GM19328 (cell line): ENCODE measurements at regions not wholly inside any gene's neighbourhood (a gene's known extent, or its start where the extent isn't known, plus 50 kb on each side); places are given as distances from the start of the nearest gene placed in this dataset.
"Not testable (repeated sequence)": the region's sequence is repeated elsewhere in the genome, so short reads cannot be mapped to it uniquely, and the experiment has no call there.

Experiments
- ATAC-seq: cut with Tn5 transposase; IDR thresholded peaks from one replicate; pipeline ENCODE4 v1.9.1; 2021; ENCODE audit warnings: mild to moderate bottlenecking, moderate library complexity; ENCODE audit not compliant: unreplicated experiment

DNA sequence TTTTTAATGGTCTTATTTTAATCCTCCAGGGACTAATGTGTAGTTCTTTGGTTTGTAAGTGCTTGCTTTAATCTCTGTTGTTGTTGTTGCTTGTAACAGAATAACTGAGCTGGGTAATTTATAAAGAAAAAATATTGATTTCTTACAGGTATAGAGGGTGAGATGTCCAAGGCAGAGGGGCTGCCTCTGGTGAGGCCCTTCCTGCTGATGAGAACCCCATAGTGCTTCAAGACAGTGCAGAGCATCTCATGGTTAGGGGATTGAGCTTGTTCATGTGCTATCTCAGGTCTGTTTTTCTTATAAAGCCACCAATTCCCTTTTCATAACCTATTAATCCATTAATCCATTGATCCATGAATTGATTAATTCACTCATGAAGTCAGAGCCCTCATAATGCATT lies 516.3 kb upstream of the KCND2 start:
- no peak for ATAC-seq

DNA sequence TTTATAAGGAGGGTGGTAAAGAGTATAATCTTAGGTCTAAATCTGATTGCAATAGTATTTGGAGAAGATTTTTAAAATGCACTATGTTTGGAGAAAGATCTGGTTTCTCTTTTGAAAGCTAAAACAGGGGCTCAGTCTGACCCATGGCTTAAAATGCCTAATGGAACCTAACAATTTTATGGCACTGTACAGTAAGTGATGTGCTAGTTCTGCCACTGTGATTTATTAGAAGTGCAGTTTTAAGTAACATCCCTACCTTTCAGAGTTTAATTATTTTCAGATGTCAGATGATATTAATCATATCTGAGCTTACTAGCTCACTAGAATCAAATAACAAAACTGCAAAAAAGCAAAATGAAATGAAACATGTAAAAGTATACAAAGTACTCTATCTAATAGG lies 514.7 kb upstream of the KCND2 start:
- no peak for ATAC-seq

GRCh38 chr7:119761776-119762175 lies 511.2 kb upstream of the KCND2 start:
- no peak for ATAC-seq

DNA sequence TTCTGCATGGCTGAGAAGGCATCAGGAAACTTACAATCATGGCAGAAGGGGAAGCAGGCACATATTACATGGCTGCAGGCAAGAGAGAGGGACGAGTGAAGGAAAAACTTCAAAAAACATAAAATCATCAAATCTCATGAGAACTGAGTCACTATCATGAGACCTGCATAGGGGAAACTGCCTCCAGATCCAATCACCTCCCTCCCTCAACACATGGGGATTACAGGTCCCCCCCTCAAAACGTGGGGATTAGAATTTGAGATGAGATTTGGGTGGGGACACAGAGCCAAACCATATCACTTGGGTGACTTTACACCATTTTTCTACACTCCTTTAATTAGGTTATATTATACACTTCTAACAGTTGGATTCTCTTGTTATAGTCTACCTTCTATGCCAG lies 490.7 kb upstream of the KCND2 start:
- no peak for ATAC-seq

GRCh38 chr7:119783799-119784198 lies 489.2 kb upstream of the KCND2 start:
- ATAC-seq = no peak

DNA sequence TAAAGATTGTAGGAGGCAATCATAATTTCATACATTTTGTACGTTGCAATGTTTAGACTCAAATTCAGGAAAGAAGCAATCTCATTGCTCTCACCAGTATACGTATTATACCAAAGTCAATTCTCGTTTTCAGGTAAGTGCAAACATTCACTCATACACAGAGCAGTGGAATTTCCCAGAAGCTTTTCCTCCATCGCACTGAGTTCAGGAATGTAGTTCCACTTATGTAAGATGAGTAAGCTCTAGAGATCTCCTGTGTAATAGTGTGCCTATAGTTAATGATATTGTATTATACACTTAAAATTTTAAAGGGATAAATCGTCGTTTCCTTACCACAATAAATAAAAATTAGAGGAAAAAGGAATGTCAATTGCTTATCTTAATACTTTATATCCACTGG lies 470.8 kb upstream of the KCND2 start:
- no peak for ATAC-seq

- ATAC-seq = no peak
Observed at GRCh38 chr7:119825091-119825655, 447.8 kb upstream of the KCND2 start.

DNA sequence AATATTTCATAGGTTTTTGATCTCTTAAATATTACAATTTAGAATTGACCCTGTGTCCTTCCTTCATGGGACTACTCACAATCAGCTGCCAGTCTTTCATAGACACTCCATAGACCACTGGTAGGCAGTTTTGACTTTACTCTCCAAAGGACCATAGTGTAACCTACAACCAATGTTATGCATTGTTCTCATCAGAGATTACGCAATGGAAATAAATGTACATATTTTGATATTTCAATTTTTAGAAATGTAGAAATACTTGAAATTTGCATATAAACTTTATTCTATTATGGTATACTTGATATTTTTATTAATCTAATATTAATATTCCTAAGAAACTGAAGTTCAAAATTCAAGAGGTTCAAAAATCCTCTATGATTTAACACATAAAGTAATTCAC lies 446.4 kb upstream of the KCND2 start:
- no peak for ATAC-seq

DNA sequence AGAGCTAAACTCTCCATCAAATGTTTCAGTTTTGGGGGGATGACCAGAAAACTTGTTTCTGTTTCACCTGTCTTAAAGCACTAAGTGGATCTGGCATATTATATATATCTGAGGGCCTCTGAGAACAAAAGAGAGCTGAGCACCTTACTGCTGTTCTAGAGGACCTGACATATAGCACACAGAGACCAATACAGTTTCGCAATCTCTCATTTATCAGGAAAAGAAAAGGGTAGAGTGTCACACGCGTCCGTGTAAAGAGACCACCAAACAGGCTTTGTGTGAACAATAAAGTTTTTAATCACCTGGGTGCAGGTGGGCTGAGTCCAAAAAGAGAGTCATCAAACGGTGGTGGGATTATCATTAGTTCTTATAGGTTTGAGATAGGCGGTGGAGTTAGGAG lies 434.5 kb upstream of the KCND2 start:
- no peak for ATAC-seq

GRCh38 chr7:119842337-119842736 lies 430.6 kb upstream of the KCND2 start:
- ATAC-seq = no peak

DNA sequence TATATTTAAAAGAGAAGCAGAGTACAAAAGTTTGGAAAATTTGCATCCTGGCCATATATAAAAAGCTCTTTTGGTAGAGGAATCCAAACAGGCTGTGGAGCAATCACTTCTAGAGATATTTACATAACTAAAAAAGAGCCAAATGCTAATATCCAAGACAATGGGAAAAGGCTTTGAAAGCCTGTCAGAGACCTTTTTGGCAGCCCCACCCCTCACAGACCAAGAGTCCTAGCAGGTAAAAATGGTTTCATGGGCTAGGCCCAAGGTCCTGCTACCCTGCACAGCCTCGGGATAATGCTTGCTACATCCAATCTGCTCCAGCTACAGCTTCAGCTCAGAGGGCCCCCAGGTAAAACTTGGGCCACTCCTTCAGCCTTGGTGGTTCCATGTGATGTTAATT lies 430.2 kb upstream of the KCND2 start:
- ATAC-seq = no peak

GRCh38 chr7:119861385-119861784 lies 411.6 kb upstream of the KCND2 start:
- no peak for ATAC-seq

DNA sequence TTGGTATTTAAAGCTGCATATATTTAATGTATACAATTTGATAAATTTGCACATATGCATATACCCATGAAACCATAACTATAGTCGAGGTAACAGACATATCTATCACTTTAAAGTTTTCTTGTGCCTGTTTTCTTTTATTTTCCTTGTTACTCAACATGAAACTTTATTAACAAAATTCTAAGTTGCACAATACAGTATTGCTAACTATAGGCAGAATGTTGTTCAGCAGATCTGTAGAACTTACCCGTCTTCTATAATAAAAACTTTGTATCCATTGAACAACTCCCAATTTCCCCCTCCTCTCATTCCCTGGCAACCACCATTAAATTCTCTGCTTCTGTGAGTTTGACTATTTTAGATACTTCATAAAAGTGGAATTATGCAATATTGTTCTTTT lies 404.6 kb upstream of the KCND2 start:
- no peak for ATAC-seq

- no peak for ATAC-seq
Observed at GRCh38 chr7:119879835-119880234, 393.1 kb upstream of the KCND2 start.

DNA sequence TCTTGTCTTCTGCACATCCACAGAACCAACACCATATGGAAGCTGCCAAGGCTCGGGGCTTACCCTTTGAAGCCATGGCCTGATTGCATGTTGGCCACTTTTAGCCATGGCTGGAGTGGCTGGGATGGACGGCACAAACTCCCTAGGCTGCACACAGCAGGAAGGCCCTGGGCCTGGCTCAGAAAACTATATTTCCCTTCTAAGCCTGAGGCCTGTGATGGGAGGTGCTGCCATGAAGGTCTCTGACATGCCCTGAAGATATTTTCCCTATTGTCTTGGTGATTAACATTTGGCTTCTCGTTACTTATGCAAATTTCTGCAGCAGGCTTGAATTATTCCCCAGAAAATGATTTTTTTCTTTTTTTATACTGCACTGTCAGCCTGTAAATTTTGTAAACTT lies 387.0 kb upstream of the KCND2 start:
- ATAC-seq = no peak

DNA sequence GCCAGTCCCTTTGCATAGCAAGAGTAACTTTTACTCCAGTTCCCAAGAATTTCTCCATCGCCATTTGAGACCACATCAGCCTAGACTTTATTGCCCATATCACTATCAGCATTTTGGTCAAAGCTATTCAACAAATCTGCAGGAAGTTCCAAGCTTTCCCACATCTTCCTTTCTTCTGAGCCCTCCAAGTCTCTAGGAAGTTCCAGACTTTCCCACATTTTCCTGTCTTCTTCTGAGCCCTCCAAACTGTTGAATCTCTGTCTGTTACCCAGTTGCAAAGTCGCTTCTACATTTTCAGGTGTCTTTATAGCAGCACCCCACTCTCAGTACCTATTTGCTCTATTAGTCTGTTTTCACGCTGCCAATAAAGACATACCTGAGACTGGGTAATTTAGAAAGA lies 386.4 kb upstream of the KCND2 start:
- ATAC-seq = not testable (repeated sequence)

GRCh38 chr7:119888251-119888650 lies 384.7 kb upstream of the KCND2 start:
- ATAC-seq = no peak

- ATAC-seq = no peak
Observed at GRCh38 chr7:119890631-119891030, 382.3 kb upstream of the KCND2 start.

DNA sequence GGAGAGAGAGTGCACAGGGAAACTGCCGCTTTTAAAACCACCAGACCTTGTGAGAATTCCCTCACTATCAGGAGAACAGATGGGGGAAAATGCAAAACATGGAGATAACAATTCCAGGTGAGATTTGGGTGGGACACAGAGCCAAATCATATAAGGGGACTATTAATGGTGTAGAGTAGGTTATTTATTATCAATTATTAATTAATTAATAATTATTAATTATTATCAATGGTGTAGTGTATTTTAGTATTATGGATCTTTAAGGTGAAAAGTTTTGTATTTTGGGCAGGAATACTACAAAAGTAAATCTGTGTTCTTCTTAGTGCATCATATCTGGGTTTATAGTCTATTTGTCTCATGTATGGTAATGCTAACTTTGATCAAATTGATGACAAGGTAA lies 377.7 kb upstream of the KCND2 start:
- no peak for ATAC-seq

- no peak for ATAC-seq
Observed at GRCh38 chr7:119896386-119896785, 376.6 kb upstream of the KCND2 start.

DNA sequence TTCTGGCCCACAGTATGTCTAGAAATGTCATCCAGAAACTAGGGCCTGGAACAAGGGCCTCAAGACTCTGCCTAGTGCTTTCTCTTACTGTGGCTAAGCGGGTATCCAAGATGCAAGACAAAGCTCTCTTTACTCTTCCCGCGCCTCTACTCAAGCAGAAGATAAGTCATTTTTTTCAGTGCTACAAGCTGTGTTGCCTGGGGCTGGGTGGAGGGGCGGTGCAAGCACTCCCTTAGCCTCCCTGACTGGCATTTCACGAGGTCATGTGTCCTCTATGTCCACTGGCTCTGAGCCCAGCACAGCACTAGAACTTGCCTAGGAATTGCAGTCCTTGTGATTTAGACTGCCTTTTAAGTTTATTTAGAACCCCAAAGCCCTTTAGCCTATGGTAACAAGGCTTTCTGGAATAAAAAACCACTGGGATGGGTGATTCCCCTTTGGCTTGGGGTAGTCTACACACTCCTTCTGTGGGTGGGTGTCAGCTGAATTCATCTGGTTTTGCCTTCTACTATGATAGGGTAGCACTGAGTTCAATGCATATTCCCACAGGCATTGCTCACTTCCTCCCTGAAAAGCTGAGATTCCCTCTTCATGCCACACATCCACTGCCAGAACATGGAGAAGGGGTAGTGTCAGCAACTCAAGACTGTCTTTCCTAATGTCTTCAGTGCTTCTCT lies 371.8 kb upstream of the KCND2 start:
- no peak for ATAC-seq

DNA sequence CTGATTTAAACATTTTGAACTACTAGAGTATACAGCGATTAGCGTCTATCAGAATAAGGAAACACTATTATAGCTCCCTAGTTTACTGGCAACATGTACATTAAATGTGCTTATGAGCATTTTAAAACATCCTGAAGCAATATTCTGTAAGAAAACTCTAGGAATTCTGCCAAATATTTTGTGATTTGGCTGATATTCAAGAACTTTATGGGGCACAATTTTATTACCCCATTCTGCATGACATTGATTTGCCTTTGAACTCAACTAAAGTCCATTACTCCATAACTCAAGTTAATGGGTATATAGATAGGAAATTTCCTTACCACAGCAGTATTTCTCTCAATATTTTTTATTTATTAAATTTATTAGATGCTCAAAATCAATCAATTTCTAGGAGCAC lies 369.9 kb upstream of the KCND2 start:
- no peak for ATAC-seq

- no peak for ATAC-seq
Observed at GRCh38 chr7:119905495-119905894, 367.5 kb upstream of the KCND2 start.
